ENCODE measurements at regions not wholly inside any gene's neighbourhood (a gene's known extent, or its start where the extent isn't known, plus 50 kb on each side); places are given as distances from the start of the nearest gene placed in this dataset.

GRCh38 chr9:23571414-23572104 lies 254.5 kb downstream of the ELAVL2 start:
- Histone ChIP-seq H3K4ac (ENCODE audit: low read depth, low read length) (no peak overlapping the region), H3K4me1 (ENCODE audit: control insufficient read depth, insufficient read depth, low read length) (no peaks in the 10 kb centered on the region), H3K4me3 (ENCODE audit: insufficient read depth, low read depth, low read length) (no peak overlapping the region), H3K9me3 (ENCODE audit: control insufficient read depth, insufficient read depth, low read length) (peaks cover 12% of the 10 kb centered on the region), H4K91ac (ENCODE audit: insufficient read depth, low read depth, low read length) (no peak overlapping the region), H3K4me2 (ENCODE audit: low read depth, low read length) (no peak overlapping the region), H2BK15ac (ENCODE audit: low read depth, low read length) (no peak overlapping the region), H2AK9ac (replicated peaks; ENCODE audit: low read depth, low read length, poor library complexity) (no peak overlapping the region), H3K27ac (ENCODE audit: insufficient read depth, low read length) (no peak overlapping the region), H3K79me1 (ENCODE audit: low read depth in 1 of 2, low read length in 2 of 2) (no peaks in the 10 kb centered on the region), H3K23ac (ENCODE audit: low read depth, low read length) (no peak overlapping the region), H2AFZ (replicated peaks; ENCODE audit: low read length, poor library complexity) (no peak overlapping the region), H3K18ac (ENCODE audit: low read depth, low read length) (no peak overlapping the region), H2BK120ac (ENCODE audit: low read depth, low read length) (no peak overlapping the region), H4K5ac (ENCODE audit: low read depth, low read length) (no peak overlapping the region), H2BK5ac (ENCODE audit: low read depth, low read length, poor library complexity, severe bottlenecking) (no peak overlapping the region), H2BK20ac (ENCODE audit: low read depth, low read length) (no peak overlapping the region), H4K20me1 (ENCODE audit: insufficient read depth, low read length) (no peaks in the 10 kb centered on the region), H3K9me1 (ENCODE audit: insufficient read depth, low read length) (no peaks in the 10 kb centered on the region), H3K27me3 (ENCODE audit: control insufficient read depth, insufficient read depth, low read length) (no peaks in the 10 kb centered on the region), H3K14ac (replicated peaks; ENCODE audit: low read depth, low read length) (no peak overlapping the region), H3K56ac (ENCODE audit: extremely low read depth, insufficient read depth, low read length) (no peak overlapping the region), H3K36me3 (ENCODE audit: control insufficient read depth, insufficient read depth, low read length) (no peaks in the 10 kb centered on the region), H3K9ac (ENCODE audit: low read depth, low read length) (no peak overlapping the region), H2AK5ac (ENCODE audit: low read depth, low read length) (no peak overlapping the region), H4K8ac (ENCODE audit: low read depth in 2 of 2, low read length in 2 of 2) (no peak overlapping the region)
- ChIA-PET POLR2A (ENCODE audit: unreplicated experiment) (no interaction called here), CTCF (no interaction called here)
- DNase-seq: no peak
- intact Hi-C loops (cut with micrococcal nuclease) (no loop called here), dilution Hi-C loops (cut with HindIII; ENCODE audit: low sequenced_read_pairs, unreplicated experiment) (no loop called here), in situ Hi-C loops (cut with MboI; ENCODE audit: low sequenced_read_pairs) (no loop called here)
- no peak for ATAC-seq (ENCODE audit: low read depth)
- no TSS peak for BruUV-seq (replicated peaks)
- no CpG with 5 or more reads among the region's 2 CpGs for WGBS, 2 experiments (ENCODE audit: extremely low coverage in 2 of 2, insufficient read length in 1 of 2)
- TF ChIP-seq NFE2L2 (IDR thresholded peaks at IDR 0.05; ENCODE audit: low read depth, low read length) (no peak), SMC3 (IDR thresholded peaks at IDR 0.05; ENCODE audit: low read depth, low read length) (no peak), MXI1 (IDR thresholded peaks at IDR 0.05; ENCODE audit: borderline replicate concordance, low read depth, low read length) (no peak), MAFK (IDR thresholded peaks at IDR 0.05; ENCODE audit: low read depth, low read length) (no peak), ELK1 (IDR thresholded peaks at IDR 0.05; ENCODE audit: borderline replicate concordance, low read depth, low read length) (no peak), CTCF (conservative IDR thresholded peaks at IDR 0.05; ENCODE audit: low read depth, low read length) (no peak), FOS (IDR thresholded peaks at IDR 0.05; ENCODE audit: low read depth, low read length) (no peak), RAD21 (IDR thresholded peaks at IDR 0.05; ENCODE audit: low read length) (no peak), USF2 (IDR thresholded peaks at IDR 0.05; ENCODE audit: low read depth, low read length) (no peak), RFX5 (IDR thresholded peaks at IDR 0.05; ENCODE audit: low read depth, low read length) (no peak), CEBPB (IDR thresholded peaks at IDR 0.05; ENCODE audit: low read depth, low read length) (no peak), CHD1 (IDR thresholded peaks at IDR 0.05; ENCODE audit: low read depth, low read length) (no peak), RCOR1 (IDR thresholded peaks at IDR 0.05; ENCODE audit: insufficient replicate concordance, low read length) (no peak), MAZ (IDR thresholded peaks at IDR 0.05; ENCODE audit: borderline replicate concordance, low read depth, low read length) (no peak), BHLHE40 (IDR thresholded peaks at IDR 0.05; ENCODE audit: low read depth, low read length) (no peak), POLR2A (IDR thresholded peaks at IDR 0.05; ENCODE audit: low read depth, low read length) (no peak)

Measured in IMR-90 (cell line).